Activated T-cell treated with anti-CD3 and anti-CD28 coated beads for 48 hours (primary cell): ENCODE measurements at regions not wholly inside any gene's neighbourhood (a gene's known extent, or its start where the extent isn't known, plus 50 kb on each side); places are given as distances from the start of the nearest gene placed in this dataset.
"Not testable (repeated sequence)": the region's sequence is repeated elsewhere in the genome, so short reads cannot be mapped to it uniquely, and the experiment has no call there.

Experiments used
- DNase-seq: peaks from one replicate; pipeline ENCODE4 v3.0.0-alpha.2; 2020; ENCODE audit warnings: low read depth

DNA sequence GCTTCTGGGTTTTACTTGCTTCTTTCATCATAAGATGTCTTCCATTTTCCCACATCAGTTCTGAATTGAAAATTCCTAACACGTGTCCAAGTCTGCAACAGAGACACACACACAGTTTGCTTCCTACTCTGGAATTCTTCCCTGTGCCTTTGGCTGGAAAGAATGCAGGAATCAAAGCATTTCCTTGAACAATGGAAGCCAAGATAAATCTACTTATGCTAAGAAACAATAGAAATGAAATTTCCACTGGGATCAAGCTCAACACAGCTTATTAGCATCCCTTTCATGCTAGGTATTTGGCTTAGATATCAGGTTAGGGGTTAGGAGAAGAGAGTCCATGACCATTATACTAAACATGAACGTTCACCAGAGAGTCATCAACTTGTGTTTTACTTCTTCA is 101.1 kb upstream of the SCAF8 start:
- DNase-seq = no peak

- no peak for DNase-seq
These were observed 95.8 kb upstream of the SCAF8 start for GRCh38 chr6:154637392-154637791.

DNA sequence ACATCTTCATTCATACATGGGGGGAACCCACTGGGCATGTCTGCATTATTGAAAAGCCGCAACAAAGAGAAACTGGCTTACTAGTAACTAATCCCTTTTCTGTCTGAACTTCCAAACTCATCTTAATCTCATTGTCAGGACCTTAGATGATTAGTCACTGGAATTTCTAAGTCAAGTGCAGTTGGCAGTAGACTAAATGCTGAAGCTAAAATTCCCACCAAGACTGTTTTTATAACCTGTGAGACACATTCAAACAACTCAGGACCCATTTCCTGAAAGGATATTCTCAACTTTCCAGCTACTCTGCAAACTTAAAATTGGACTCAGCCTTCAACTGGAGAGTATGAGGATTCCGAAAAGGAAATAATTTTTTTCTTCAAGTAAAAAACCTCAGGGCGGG is 94.8 kb upstream of the SCAF8 start:
- no peak for DNase-seq

DNA sequence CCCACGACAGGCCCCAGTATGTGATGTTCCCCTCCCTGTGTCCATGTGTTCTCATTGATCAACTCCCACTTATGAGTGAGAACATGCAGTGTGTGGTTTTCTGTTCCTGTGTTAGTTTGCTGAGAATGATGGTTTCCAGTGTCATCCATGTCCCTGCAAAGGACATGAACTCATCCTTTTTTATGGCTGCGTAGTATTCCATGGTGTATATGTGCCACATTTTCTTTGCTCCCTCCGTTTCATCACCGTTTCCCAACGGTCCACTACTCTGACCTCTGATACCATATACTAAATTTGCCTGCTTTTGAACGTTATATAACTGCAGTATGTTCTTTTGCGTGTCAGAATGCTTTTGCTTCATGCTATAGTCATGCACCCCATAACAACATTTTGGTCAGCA is 94.0 kb upstream of the SCAF8 start:
- DNase-seq = not testable (repeated sequence)

- no peak for DNase-seq
These were observed 84.9 kb upstream of the SCAF8 start for GRCh38 chr6:154648188-154648887.

DNA sequence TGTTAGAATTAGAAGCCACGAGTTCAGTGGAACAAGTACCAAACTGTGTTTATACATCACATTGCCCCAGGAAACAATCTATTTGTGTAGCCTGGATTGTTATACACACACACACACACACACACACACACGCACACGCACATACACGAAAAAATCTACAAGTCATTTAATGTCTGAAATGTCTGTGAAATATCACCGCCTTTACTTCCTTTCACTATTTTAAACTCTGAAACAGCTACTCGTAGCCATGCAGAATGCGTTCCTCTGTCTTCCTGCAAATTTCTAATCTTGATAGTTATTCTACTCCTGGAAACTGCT is 84.4 kb upstream of the SCAF8 start:
- no peak for DNase-seq

GRCh38 chr6:154649721-154650120 is 83.5 kb upstream of the SCAF8 start:
- DNase-seq = no peak

DNA sequence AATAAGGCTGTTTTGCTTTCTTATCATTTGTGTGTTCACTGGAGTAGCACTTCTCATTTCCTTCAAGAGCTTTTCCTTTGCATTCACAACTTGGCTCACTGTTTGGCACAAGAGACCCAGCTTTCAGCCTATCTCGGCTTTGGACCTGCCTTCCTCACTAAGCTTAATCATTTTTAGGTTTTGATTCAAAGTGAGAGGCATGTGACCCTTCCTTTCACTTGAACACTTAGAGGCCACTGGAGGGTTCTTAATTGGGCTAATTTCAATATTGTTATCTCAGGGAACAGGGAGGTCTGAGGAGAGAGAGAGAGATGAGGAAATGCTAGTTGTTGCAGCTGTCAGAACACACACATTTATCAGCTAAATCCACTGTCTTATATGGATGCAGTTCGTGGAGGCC is 82.9 kb upstream of the SCAF8 start:
- DNase-seq = no peak

DNA sequence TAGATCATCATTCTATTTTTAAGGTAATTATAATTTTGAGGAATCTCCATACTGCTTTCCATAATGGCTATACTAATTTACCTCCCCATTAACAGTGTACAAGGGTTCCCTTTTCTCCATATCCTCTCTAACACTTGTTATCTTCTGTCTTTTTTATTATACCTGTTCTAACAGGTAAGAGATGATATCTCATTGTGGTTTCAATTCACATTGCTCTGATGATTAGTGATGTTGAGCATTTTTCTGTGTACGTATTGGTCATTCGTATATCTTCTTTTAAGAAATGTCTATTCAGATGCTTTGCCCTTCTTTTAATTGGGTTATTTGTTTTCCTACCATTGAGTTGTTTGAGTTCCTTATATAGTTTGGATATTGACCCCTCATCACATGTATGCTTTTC is 81.6 kb upstream of the SCAF8 start:
- no peak for DNase-seq

GRCh38 chr6:154653385-154653784 is 79.8 kb upstream of the SCAF8 start:
- no peak for DNase-seq

- DNase-seq = no peak
These were observed 79.4 kb upstream of the SCAF8 start for GRCh38 chr6:154653853-154654252.

DNA sequence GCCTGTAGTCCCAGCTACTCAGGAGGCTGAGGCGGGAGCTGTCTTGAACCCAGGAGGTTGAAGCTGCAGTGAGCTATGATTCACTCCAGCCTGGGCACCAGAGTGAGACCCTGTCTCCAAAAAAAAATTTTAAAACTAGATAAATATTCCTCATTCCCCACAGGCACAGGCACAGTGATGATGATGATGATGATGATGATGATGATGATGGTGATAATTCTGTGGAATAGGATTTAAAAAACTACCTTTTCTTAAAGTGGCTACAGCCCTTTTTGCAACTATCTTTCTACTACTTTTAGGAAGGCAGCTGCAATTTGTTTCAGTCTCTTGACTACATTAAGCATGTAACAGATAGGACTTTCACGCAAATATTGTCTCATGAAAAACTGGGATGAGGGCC is 76.6 kb upstream of the SCAF8 start:
- no peak for DNase-seq

- DNase-seq = no peak
These were observed 71.4 kb upstream of the SCAF8 start for GRCh38 chr6:154661768-154662167.

DNA sequence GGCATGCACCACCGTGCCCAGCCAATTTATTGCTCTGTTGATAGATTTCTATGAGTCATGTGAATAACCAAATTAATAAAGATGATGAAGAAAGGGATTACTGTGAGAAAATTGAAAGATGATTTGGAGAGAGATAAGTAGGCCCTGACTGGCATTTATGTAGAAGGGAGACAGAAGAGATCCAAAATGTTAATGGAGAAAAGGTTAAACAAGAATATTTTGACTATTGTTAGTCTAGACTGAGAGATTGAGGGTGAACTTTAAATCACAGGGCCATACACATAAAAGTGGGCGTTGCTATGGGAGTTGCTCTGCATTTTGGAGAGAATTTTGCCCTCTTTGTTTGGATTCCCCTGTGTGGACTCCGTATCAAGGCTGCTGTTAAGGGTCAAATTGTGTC is 68.9 kb upstream of the SCAF8 start:
- no peak for DNase-seq

DNA sequence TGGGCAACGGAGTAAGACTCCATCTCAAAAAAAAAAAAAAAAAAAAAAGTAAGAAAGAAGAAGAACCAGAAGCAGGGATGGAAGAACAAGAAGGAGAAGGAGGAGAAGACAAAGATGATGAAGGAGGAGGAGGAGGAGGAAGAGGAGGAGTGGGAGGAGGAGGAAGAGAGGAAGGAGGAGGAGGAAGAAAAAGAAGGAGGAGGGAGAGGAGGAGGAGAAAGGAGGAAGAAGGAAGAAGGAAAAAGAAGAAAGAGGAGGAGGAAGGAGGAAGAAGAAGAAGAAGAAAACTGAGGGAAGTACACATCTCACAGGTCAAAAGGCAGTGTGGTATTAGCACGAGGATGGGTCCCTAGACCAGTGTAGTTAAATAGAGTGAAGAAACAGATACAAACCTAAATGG is 65.1 kb upstream of the SCAF8 start:
- no peak for DNase-seq

- no peak for DNase-seq
These were observed 61.1 kb upstream of the SCAF8 start for GRCh38 chr6:154672086-154672485.

- no peak for DNase-seq
These were observed 59.3 kb upstream of the SCAF8 start for GRCh38 chr6:154673919-154674318.

DNA sequence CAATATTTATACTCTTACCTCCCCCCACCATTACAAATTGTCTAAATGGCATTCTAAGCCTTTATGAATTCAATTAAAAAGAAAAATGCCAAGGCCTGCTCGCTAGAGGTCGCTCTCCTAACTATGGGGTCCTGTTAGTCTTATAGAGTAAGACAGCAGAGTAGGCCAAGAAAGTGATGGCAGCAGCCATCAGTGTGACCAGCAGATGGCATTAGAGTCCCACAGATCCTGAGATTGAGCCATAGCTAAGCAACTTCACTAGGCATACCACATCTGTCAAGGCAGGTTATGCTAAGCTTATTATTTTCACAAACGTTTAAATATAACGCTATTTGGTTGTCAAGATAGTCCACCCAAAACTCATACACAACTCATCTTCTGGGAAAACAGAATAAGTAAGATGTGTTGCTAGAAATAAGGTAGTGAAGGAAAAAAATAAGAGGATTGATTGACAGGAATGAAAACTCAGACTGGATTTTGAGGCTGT is 57.6 kb upstream of the SCAF8 start:
- peak; percentile 78 for DNase-seq

DNA sequence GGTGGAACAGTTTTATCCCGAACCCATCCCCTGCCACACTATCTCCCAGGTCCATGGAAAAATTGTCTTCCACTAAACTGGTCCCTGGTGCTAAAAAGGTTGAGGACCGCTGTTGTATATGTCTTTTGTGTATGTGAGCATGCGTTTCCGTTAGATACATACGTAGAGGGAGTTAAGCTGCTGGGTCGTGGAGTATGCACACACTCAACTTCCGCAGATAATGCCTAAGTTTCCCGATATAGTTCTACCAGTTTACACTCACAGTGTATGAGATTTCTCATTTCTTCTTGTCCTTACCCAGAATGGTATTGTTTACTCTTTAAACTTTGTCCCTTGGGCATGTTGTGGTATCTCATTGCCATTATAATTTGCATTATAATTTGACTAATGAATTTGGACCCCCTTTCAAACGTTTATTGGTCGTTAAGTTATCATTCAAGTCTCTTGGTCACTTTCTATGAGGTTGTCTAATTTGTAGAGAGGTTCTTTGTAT is 50.5 kb upstream of the SCAF8 start:
- DNase-seq = no peak
